Activated CD8-positive, alpha-beta memory T cell treated with anti-CD3 and anti-CD28 coated beads, Interleukin-2, amount 50 U/mL, for 48 hours (primary cell): ENCODE measurements at regions not wholly inside any gene's neighbourhood (a gene's known extent, or its start where the extent isn't known, plus 50 kb on each side); places are given as distances from the start of the nearest gene placed in this dataset.
A peak's percentile ranks its signal among the peaks of the same experiment; 100 is the strongest.
"Not testable (repeated sequence)": the region's sequence is repeated elsewhere in the genome, so short reads cannot be mapped to it uniquely, and the experiment has no call there.

Source experiments
- DNase-seq: peaks from one replicate; pipeline ENCODE4 v3.0.0-alpha.2; 2020

DNA sequence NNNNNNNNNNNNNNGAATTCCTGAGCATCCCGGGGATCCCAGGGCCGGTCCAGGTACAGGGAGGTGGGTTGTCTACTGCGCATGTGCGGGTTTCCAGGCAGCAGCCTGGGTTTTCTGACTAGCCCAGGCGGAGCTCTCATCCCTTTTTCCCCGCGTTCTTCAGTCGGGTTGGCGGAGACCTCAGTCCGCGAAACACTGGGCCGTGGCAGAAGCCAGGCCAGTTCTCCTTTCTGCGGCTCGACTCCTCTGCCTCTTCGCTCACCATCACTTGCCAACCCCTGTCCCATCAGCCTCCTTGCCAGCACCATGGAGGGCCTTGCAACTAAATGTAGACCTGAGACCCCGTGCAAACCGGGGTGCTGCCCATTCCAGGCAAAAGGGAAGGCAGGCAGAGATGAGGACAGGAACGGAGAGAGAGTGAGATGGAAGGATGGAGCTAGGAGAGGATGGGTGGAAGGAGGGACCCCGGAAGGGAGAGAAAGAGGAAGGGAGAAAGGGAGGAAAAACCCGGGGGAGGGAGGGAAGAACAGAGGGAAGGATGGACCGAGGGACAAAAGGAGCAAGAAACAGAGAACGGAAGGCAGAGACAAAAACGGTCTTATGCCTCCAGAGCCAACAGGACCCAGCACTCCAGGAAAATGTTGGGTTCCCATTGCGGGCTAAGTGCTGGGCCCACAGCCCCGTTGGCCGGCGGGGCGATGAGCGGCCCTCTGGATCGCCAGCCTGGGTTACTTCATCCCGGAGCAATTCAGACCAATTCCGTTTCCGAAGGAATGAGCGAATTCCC, 445.4 kb upstream of the DEFB115 start:
- DNase-seq = peak; percentile 64

DNA sequence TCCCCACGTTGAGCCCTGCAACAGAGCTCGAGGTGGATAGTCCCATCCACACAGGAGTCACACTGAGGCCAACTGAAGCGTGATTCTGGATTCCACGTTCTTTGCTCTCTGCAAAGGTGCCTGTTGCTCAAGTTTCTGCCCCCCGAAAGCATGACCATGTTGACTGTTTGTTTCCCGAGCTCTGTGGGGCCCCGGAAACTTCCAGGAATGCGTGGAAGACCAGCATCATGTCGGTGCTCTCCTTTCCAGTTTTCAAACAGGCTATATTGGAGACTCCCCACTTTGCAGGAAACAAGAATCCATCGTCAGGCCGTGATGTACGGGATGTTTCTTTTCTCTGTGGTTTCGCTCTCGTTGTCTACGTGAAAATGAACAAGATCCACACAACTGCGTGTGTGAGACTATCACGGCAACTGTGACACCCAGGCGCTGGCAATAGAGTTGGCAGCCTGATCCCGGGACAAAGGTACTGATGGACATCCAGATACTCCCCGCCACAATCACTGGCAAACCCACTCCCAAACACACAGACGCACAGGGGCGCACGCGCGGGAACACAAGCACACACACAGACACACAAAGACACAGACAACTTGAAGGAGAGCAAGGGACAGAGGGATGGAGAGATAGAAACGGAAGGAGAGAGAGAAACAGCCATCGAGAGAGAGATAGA, 444.6 kb upstream of the DEFB115 start:
- DNase-seq = no peak

- not testable (repeated sequence) for DNase-seq
Measured at GRCh38 chr20:30813412-30814311, 443.8 kb upstream of the DEFB115 start.

GRCh38 chr20:30814312-30814639, 443.2 kb upstream of the DEFB115 start:
- DNase-seq = not testable (repeated sequence)

GRCh38 chr20:30815027-30815576, 442.4 kb upstream of the DEFB115 start:
- not testable (repeated sequence) for DNase-seq

GRCh38 chr20:30815577-30816181, 441.8 kb upstream of the DEFB115 start:
- no peak for DNase-seq

- DNase-seq = no peak
Measured at GRCh38 chr20:30816182-30816645, 441.2 kb upstream of the DEFB115 start.

DNA sequence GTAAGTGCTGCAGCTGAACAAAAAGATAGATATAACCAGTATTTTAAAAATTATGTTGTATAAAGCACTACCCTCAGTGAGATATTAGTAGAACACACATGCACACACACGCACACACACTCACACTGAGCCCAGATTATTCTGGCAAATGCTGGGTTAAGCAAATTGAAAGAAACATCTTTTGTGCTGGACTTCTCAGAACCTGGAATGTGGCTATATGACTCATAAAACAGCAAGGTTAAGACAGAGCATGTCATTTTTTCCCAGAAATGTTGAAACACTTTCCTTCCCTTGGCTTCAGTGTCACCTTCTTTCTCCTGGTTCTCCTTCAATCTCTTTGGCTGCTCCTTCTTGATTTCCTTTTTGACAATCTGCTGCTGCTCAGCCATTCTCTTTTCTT, 435.8 kb upstream of the DEFB115 start:
- DNase-seq = not testable (repeated sequence)

DNA sequence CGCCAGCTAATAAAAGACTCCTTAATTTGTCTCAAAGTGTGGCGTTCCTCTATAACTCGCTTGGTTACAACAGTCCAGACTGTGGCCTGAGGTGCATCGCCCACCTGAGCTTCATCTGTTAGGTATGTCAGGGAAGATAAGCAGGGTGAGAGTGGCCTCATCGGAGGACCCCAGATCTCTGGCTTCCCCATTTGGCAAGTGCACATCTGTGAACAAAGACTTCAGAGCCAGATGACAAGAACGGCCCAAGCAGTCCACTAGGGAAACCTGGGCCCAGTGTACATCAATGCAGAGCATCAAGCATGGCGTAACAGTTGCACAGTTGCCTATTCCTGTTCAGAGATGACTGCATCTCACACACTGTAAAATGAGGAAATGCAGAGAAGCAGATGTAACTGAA, 432.8 kb upstream of the DEFB115 start:
- not testable (repeated sequence) for DNase-seq

- not testable (repeated sequence) for DNase-seq
Measured at GRCh38 chr20:30845923-30846322, 411.5 kb upstream of the DEFB115 start.

DNA sequence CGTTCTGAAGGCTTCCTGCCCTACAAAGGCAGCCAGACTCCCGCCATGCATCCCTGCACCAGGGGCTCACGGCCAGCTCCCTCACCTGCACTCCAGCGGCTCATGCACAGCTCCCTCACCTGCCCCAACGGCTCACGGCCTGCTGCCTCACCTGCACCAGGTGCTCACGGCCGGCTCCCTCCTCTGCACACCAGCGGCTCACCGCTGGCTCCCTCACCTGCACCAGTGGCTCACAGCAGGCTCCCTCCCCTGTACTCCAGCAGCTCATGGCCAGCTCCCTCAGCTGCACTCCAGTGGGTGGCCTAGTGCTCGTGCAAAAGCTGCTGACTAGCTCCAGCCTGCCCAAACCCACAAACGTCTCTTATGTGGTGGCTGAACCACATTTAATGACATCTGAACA, 389.2 kb upstream of the DEFB115 start:
- DNase-seq = not testable (repeated sequence)

- DNase-seq = not testable (repeated sequence)
Measured at GRCh38 chr20:30871127-30871526, 386.3 kb upstream of the DEFB115 start.

GRCh38 chr20:30872252-30872651, 385.2 kb upstream of the DEFB115 start:
- DNase-seq = not testable (repeated sequence)

DNA sequence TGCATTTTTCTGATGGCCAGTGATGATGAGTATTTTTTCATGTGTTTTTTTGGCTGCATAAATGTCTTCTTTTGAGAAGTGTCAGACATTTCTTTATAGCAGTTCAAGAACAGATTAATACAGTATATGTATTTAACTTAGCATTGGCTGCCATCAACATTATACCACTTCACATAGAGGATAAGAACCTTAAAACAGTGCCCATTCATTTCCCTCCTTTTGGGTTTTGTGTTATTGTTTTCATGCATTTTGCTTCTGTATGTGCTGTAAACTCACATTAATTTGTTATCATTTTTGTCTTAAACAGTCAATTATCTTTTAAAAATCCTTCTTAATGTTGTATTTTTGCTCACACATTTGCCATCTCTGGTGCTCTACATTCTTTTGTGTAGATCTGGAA, 381.6 kb upstream of the DEFB115 start:
- not testable (repeated sequence) for DNase-seq

DNA sequence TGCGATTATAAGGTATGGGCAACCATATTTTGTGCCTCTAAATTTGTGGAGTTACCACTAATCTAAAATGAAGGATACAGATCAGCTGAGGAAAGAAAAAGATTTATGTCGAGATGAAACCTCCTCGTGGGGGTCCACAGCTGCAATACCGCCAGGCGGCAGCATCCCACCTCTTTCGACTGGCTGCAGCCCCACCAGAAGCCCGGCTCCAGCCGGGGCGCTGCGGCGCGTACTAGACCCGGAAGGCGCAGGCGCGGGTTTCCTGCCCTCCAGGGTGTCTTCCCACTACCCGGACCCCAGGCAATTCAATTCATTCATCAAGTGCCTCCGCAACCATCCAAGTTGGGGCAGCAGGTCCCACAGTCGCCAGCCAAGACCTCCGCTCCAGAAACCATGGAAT, 366.1 kb upstream of the DEFB115 start:
- not testable (repeated sequence) for DNase-seq

DNA sequence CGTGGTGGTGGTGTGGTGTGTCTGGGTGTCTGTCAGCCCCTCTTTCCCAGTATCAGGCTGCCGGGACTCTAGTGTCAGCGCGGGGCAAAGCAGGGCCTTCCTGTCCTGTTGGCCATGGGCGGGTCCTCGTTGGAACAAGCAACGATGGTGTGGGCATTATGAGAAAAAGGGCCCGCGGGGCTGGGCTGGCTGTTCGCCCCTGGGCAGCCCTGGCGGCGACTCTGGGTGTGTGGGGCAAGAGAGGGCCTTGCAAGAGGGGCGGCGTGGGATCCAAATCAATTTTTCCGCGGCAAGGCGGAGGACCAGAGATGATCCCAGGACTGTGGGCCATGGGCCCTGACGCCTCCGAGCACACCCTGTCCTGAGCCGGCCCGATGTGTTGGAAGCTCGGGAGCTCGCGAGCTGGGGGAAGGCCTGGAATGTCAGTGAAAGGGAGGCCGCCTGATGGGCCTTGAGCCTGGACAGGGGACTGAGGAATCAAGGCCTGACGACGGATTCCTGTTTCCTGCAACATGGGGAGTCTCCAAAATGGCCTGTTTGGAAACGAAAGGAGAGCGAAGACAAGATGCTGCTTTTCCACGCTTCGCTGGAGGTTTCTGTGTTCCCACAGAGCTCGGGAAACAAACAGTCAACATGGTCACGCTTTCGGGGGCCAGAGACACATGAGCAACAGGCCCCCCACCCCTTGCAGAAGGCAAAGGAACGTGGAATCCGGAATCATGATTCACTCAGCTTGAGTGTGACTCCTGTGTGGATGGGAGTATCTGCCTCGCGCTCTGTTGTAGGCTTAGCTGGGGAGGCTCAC, 364.7 kb upstream of the DEFB115 start:
- DNase-seq = no peak

- not testable (repeated sequence) for DNase-seq
Measured at GRCh38 chr20:30893346-30894314, 363.8 kb upstream of the DEFB115 start.

GRCh38 chr20:30894707-30895353, 362.6 kb upstream of the DEFB115 start:
- DNase-seq = not testable (repeated sequence)

DNA sequence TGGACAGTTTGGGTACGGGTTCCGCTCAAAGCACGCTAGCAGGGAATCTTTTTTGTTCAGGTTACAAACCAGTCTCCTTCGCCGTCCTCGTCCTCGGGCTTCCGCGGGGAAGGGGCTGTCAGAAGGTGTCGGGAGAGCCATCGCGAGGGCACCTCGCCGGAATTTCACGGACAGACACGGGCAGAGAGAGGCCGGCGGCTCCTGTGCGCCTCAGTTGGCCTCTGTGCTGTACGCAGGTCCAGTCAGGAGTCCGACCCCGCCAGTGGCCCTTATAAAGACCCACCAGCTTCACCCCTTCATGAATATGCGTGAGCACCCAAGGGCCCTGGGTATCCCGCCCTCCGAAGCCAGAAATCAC, 362.1 kb upstream of the DEFB115 start:
- DNase-seq = not testable (repeated sequence)
